ENCODE measurements at regions not wholly inside any gene's neighbourhood (a gene's known extent, or its start where the extent isn't known, plus 50 kb on each side); places are given as distances from the start of the nearest gene placed in this dataset.
A peak's percentile ranks its signal among the peaks of the same experiment; 100 is the strongest.

DNA sequence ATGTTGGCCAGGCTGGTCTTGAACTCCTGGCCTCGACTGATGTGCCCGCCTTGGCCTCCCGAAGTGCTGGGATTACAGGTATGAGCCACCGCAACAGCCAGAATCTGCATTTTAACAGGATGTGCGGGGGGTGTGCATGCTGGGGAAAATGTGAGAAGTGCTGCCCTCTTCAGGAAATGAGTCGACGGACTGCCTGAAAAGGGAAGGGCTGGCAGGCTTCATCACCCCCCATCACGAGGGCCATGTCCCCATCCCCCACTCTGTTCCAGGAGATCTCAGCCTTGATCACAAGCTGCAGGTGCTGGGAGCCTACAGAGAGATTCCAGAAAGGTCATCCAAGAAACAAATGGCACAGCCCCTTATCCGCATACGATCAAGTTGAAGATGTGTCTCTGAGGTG is 195.3 kb upstream of the RPL38 start (continued):
- TF ChIP-seq ZNF557 (CRISPR knock-in tag; IDR thresholded peaks at IDR 0.05) (no peak), NFE2L1 (CRISPR knock-in tag; IDR thresholded peaks at IDR 0.05; ENCODE audit: borderline replicate concordance) (no peak), ZNF740 (CRISPR knock-in tag; IDR thresholded peaks at IDR 0.05) (peak; percentile 91), CBX2 (IDR thresholded peaks at IDR 0.05; ENCODE audit: low read depth, low read length) (no peak), CBX2 (CRISPR knock-in tag; IDR thresholded peaks at IDR 0.05; ENCODE audit: low read depth) (no peak), SNAPC5 (CRISPR knock-in tag; IDR thresholded peaks at IDR 0.05; ENCODE audit: borderline replicate concordance) (no peak), ZBTB40 (IDR thresholded peaks at IDR 0.05) (no peak), ZBTB40 (CRISPR knock-in tag; IDR thresholded peaks at IDR 0.05) (no peak), ARNT2 (CRISPR knock-in tag; IDR thresholded peaks at IDR 0.05; ENCODE audit: low read depth) (no peak), JARID2 (CRISPR knock-in tag; IDR thresholded peaks at IDR 0.05; ENCODE audit: insufficient replicate concordance) (no peak)
- TF ChIP-seq, protein P1, sequence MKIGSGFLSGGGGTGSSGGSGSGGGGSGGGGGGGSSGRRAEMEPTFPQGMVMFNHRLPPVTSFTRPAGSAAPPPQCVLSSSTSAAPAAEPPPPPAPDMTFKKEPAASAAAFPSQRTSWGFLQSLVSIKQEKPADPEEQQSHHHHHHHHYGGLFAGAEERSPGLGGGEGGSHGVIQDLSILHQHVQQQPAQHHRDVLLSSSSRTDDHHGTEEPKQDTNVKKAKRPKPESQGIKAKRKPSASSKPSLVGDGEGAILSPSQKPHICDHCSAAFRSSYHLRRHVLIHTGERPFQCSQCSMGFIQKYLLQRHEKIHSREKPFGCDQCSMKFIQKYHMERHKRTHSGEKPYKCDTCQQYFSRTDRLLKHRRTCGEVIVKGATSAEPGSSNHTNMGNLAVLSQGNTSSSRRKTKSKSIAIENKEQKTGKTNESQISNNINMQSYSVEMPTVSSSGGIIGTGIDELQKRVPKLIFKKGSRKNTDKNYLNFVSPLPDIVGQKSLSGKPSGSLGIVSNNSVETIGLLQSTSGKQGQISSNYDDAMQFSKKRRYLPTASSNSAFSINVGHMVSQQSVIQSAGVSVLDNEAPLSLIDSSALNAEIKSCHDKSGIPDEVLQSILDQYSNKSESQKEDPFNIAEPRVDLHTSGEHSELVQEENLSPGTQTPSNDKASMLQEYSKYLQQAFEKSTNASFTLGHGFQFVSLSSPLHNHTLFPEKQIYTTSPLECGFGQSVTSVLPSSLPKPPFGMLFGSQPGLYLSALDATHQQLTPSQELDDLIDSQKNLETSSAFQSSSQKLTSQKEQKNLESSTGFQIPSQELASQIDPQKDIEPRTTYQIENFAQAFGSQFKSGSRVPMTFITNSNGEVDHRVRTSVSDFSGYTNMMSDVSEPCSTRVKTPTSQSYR (CRISPR knock-in tag; IDR thresholded peaks at IDR 0.05; ENCODE audit: borderline replicate concordance), result peak; percentile 73; the same call in 1 of the 2 replicates
- TF ChIP-seq, protein P2, sequence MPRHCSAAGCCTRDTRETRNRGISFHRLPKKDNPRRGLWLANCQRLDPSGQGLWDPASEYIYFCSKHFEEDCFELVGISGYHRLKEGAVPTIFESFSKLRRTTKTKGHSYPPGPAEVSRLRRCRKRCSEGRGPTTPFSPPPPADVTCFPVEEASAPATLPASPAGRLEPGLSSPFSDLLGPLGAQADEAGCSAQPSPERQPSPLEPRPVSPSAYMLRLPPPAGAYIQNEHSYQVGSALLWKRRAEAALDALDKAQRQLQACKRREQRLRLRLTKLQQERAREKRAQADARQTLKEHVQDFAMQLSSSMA (CRISPR knock-in tag; IDR thresholded peaks at IDR 0.05), result no peak
- TF ChIP-seq, protein P3, sequence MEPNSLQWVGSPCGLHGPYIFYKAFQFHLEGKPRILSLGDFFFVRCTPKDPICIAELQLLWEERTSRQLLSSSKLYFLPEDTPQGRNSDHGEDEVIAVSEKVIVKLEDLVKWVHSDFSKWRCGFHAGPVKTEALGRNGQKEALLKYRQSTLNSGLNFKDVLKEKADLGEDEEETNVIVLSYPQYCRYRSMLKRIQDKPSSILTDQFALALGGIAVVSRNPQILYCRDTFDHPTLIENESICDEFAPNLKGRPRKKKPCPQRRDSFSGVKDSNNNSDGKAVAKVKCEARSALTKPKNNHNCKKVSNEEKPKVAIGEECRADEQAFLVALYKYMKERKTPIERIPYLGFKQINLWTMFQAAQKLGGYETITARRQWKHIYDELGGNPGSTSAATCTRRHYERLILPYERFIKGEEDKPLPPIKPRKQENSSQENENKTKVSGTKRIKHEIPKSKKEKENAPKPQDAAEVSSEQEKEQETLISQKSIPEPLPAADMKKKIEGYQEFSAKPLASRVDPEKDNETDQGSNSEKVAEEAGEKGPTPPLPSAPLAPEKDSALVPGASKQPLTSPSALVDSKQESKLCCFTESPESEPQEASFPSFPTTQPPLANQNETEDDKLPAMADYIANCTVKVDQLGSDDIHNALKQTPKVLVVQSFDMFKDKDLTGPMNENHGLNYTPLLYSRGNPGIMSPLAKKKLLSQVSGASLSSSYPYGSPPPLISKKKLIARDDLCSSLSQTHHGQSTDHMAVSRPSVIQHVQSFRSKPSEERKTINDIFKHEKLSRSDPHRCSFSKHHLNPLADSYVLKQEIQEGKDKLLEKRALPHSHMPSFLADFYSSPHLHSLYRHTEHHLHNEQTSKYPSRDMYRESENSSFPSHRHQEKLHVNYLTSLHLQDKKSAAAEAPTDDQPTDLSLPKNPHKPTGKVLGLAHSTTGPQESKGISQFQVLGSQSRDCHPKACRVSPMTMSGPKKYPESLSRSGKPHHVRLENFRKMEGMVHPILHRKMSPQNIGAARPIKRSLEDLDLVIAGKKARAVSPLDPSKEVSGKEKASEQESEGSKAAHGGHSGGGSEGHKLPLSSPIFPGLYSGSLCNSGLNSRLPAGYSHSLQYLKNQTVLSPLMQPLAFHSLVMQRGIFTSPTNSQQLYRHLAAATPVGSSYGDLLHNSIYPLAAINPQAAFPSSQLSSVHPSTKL (CRISPR knock-in tag; IDR thresholded peaks at IDR 0.05), result no peak

Data from HepG2 (cell line).